H1 (cell line): ENCODE measurements at regions not wholly inside any gene's neighbourhood (a gene's known extent, or its start where the extent isn't known, plus 50 kb on each side); places are given as distances from the start of the nearest gene placed in this dataset.

Source experiments
- CHD2 ChIP-seq: IDR thresholded peaks from 2 replicates; pipeline ENCODE4 v1.6.1; 2012; ENCODE audit warnings: low read length, improper control_type of control experiment
- CHD7 ChIP-seq: fragments of 300-600 bp; sonication (generic); IDR thresholded peaks from 2 replicates; pipeline ENCODE4 v1.7.1; 2012; ENCODE audit warnings: low read length, moderate library complexity, mild to moderate bottlenecking, inconsistent platforms; ENCODE audit not compliant: insufficient replicate concordance

DNA sequence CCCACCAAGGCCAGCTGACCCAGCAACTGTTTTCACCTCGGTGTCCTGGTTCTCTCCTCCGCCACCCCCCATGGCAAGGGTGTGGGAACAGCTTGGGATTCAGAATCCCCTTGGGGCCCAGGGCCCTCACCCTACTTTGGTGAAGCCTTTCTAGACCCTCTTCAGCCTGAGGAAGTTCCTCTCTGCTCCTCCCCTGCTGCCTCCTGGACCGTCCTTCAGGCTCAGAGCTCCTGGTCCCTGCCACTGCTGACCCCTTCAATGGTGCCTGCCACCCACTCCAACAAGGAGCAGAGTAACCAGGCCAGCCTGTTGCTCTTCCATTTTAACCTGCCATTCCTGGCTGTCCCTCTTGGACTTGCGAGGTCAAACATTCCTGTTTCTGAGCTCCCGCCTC is 72.0 kb upstream of the SMNDC1 start (continued):
- no peak for TF ChIP-seq CHD7
- TF ChIP-seq CHD2 = no peak
